Osteocyte (in vitro differentiated cells): ENCODE measurements at regions not wholly inside any gene's neighbourhood (a gene's known extent, or its start where the extent isn't known, plus 50 kb on each side); places are given as distances from the start of the nearest gene placed in this dataset.
"Not testable (repeated sequence)": the region's sequence is repeated elsewhere in the genome, so short reads cannot be mapped to it uniquely, and the experiment has no call there.

ENCODE experiments used
- DNase-seq: peaks from one replicate; pipeline ENCODE4 v3.0.0; 2021; ENCODE audit warnings: mixed read lengths; ENCODE audit not compliant: unreplicated experiment; ENCODE audit errors: extremely low spot score
- H3K27ac Mint-ChIP-seq: one replicate; pipeline ENCODE4 v1.8.0; 2021; ENCODE audit warnings: mild to moderate bottlenecking, mixed read lengths; ENCODE audit not compliant: unreplicated experiment
- H3K27me3 Mint-ChIP-seq: one replicate; pipeline ENCODE4 v1.8.0; 2021; ENCODE audit warnings: mixed read lengths; ENCODE audit not compliant: unreplicated experiment
- H3K36me3 Mint-ChIP-seq: one replicate; pipeline ENCODE4 v1.8.0; 2021; ENCODE audit warnings: mixed read lengths; ENCODE audit not compliant: unreplicated experiment
- H3K4me1 Mint-ChIP-seq: one replicate; pipeline ENCODE4 v1.8.0; 2021; ENCODE audit warnings: mixed read lengths; ENCODE audit not compliant: unreplicated experiment
- H3K4me3 Mint-ChIP-seq: one replicate; pipeline ENCODE4 v1.8.0; 2021; ENCODE audit warnings: mild to moderate bottlenecking, moderate library complexity, mixed read lengths; ENCODE audit not compliant: unreplicated experiment
- H3K9me3 Mint-ChIP-seq: one replicate; pipeline ENCODE4 v1.8.0; 2021; ENCODE audit warnings: mixed read lengths; ENCODE audit not compliant: unreplicated experiment
- TF ChIP-seq, protein P1 (sequence below): fragments of 200-600 bp; sonication (generic); IDR thresholded peaks from 2 replicates; pipeline ENCODE4 v1.5.0; 2021; ENCODE audit warnings: antibody characterized with exemption, mild to moderate bottlenecking, moderate library complexity

DNA sequence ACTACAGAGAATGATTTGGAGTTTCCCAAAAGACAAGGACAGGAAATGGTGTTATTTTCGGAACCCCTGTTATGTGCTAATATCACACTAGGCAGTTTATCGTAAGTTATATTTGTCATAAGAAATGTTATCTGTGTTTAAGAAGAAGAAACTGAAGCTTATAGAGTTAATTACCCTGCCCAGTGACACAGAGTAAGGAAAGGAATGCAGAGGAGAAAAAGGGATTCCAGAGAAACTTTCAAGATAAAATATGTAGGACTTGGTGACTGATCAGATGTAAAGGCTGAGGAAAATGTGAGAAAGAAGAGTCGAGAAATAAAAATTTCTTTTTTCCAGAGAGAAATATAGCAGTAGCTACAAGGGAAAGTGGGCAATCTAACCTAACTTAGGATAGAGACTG is 63.5 kb upstream of the ZNF746 start:
- Mint-ChIP-seq H3K27ac (no peak overlapping the region), H3K36me3 (peaks cover 38% of the 10 kb centered on the region), H3K4me3 (no peak overlapping the region), H3K4me1 (peaks cover 2% of the 10 kb centered on the region), H3K9me3 (peaks cover 17% of the 10 kb centered on the region), H3K27me3 (no peaks in the 10 kb centered on the region)
- TF ChIP-seq, protein P1, sequence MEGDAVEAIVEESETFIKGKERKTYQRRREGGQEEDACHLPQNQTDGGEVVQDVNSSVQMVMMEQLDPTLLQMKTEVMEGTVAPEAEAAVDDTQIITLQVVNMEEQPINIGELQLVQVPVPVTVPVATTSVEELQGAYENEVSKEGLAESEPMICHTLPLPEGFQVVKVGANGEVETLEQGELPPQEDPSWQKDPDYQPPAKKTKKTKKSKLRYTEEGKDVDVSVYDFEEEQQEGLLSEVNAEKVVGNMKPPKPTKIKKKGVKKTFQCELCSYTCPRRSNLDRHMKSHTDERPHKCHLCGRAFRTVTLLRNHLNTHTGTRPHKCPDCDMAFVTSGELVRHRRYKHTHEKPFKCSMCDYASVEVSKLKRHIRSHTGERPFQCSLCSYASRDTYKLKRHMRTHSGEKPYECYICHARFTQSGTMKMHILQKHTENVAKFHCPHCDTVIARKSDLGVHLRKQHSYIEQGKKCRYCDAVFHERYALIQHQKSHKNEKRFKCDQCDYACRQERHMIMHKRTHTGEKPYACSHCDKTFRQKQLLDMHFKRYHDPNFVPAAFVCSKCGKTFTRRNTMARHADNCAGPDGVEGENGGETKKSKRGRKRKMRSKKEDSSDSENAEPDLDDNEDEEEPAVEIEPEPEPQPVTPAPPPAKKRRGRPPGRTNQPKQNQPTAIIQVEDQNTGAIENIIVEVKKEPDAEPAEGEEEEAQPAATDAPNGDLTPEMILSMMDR, result no peak
- no peak for DNase-seq

GRCh38 chr7:149559711-149560110 is 62.1 kb upstream of the ZNF746 start:
- TF ChIP-seq, protein P1, result no peak
- Mint-ChIP-seq H3K9me3 (peaks cover 11% of the 10 kb centered on the region), H3K36me3 (peaks cover 29% of the 10 kb centered on the region), H3K4me1 (peaks cover 2% of the 10 kb centered on the region), H3K27me3 (no peaks in the 10 kb centered on the region), H3K27ac (no peak overlapping the region), H3K4me3 (no peak overlapping the region)
- no peak for DNase-seq

- no peak for DNase-seq
- Mint-ChIP-seq H3K27ac (no peak overlapping the region), H3K9me3 (no peaks in the 10 kb centered on the region), H3K27me3 (no peaks in the 10 kb centered on the region), H3K36me3 (peaks cover 18% of the 10 kb centered on the region), H3K4me1 (peaks cover 2% of the 10 kb centered on the region), H3K4me3 (no peak overlapping the region)
- TF ChIP-seq, protein P1, result no peak
These were observed 60.7 kb upstream of the ZNF746 start for GRCh38 chr7:149558149-149558861.

GRCh38 chr7:149556525-149556924 is 58.9 kb upstream of the ZNF746 start:
- not testable (repeated sequence) for H3K4me1 Mint-ChIP-seq, H3K27ac Mint-ChIP-seq, H3K4me3 Mint-ChIP-seq, DNase-seq, H3K27me3 Mint-ChIP-seq, H3K9me3 Mint-ChIP-seq
- peaks cover 30% of the 10 kb centered on the region for H3K36me3 Mint-ChIP-seq

DNA sequence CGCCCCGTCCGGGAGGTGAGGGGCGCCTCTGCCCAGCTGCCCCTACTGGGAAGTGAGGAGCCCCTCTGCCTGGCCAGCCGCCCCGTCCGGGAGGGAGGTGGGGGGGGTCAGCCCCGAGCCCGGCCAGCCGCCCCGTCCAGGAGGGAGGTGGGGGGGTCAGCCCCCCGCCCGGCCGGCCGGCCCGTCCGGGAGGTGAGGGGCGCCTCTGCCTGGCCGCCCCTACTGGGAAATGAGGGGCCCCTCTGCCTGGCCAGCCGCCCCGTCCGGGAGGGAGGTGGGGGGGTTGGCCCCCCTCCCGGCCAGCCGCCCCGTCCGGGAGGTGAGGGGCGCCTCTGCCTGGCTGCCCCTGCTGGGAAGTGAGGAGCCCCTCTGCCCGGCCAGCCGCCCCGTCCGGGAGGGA is 57.2 kb upstream of the ZNF746 start:
- not testable (repeated sequence) for H3K4me1 Mint-ChIP-seq, H3K4me3 Mint-ChIP-seq, H3K27me3 Mint-ChIP-seq, H3K9me3 Mint-ChIP-seq, DNase-seq, H3K27ac Mint-ChIP-seq
- H3K36me3 Mint-ChIP-seq, result peaks cover 31% of the 10 kb centered on the region

- not testable (repeated sequence) for H3K4me1 Mint-ChIP-seq, H3K4me3 Mint-ChIP-seq, H3K9me3 Mint-ChIP-seq, H3K27me3 Mint-ChIP-seq, DNase-seq, H3K27ac Mint-ChIP-seq
- H3K36me3 Mint-ChIP-seq, result peaks cover 37% of the 10 kb centered on the region
These were observed 56.4 kb upstream of the ZNF746 start for GRCh38 chr7:149553991-149554390.
